Activated naive CD8-positive, alpha-beta T cell treated with anti-CD3 and anti-CD28 coated beads, Interleukin-2, amount 10 ng/mL, durations not matched to agents 7 days and 5 days (primary cell): ENCODE measurements at regions not wholly inside any gene's neighbourhood (a gene's known extent, or its start where the extent isn't known, plus 50 kb on each side); places are given as distances from the start of the nearest gene placed in this dataset.

Experiments
- ATAC-seq: fragments of 150-1000 bp; cut with Tn5 transposase; one replicate; pipeline ENCODE4 v1.10.0; 2021; ENCODE audit warnings: low read depth, moderate library complexity
- POLR2A ChIA-PET: fragments of 350-600 bp; sonication (Branson Sonifier 250); formaldehyde crosslinking; loops from one replicate; lab custom pipeline; 2021; ENCODE audit warnings: antibody characterized with exemption; lab: Charles Lee
- DNase-seq: peaks from one replicate; pipeline ENCODE4 v3.0.0; 2021
- H3K27ac Mint-ChIP-seq: one replicate; pipeline ENCODE4 v1.8.0; 2022; ENCODE audit warnings: mild to moderate bottlenecking, mixed read lengths
- H3K27me3 Mint-ChIP-seq: one replicate; pipeline ENCODE4 v1.8.0; 2022; ENCODE audit warnings: mild to moderate bottlenecking, moderate library complexity, mixed read lengths
- H3K36me3 Mint-ChIP-seq: one replicate; pipeline ENCODE4 v1.8.0; 2021; ENCODE audit warnings: mild to moderate bottlenecking, mixed read lengths
- H3K4me1 Mint-ChIP-seq: one replicate; pipeline ENCODE4 v1.8.0; 2021; ENCODE audit warnings: mixed read lengths
- H3K4me3 Mint-ChIP-seq: one replicate; pipeline ENCODE4 v1.8.0; 2022; ENCODE audit warnings: mild to moderate bottlenecking, moderate library complexity, mixed read lengths
- H3K9me3 Mint-ChIP-seq: one replicate; pipeline ENCODE4 v1.8.0; 2021; ENCODE audit warnings: mixed read lengths

DNA sequence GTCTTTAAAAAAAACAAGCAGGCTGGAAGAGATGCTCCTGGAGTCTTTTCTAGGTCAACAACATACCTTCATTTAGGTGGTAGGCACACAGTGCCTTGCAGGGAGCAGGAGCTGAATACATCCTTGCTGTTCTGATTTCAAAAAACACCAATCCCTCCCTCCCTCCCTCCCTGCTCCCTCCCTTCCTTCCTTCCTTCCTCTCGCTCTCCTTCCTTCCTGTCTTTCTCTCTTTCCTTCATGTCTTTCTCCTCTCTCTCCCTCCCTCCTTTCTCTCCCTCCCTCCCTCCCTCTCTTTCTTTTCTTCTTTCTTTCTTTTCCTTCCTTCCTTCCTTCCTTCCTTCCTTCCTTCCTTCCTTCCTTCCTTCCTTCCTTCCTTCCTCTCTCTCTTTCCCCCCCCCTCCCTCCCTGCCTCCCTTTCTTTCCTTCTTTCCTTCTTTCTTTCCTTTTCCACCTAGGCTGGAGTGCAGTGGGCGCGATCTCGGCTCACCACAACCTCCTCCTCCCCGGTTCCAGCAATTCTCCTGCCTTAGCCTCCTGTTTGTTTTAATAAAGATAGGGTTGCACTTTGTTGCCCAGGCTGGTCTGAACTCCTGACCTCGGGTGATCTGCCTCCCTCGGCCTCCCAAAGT lies 245.1 kb downstream of the MIAT start:
- peaks cover 56% of the 10 kb centered on the region for H3K27me3 Mint-ChIP-seq
- POLR2A ChIA-PET: no interaction called here
- DNase-seq (no peak), ATAC-seq (no peak)
- H3K9me3 Mint-ChIP-seq: no peaks in the 10 kb centered on the region
- peaks cover 5% of the 10 kb centered on the region for H3K4me1 Mint-ChIP-seq
- no peak overlapping the region for H3K27ac Mint-ChIP-seq
- H3K4me3 Mint-ChIP-seq: peak overlapping the region; percentile 54
- no peaks in the 10 kb centered on the region for H3K36me3 Mint-ChIP-seq

DNA sequence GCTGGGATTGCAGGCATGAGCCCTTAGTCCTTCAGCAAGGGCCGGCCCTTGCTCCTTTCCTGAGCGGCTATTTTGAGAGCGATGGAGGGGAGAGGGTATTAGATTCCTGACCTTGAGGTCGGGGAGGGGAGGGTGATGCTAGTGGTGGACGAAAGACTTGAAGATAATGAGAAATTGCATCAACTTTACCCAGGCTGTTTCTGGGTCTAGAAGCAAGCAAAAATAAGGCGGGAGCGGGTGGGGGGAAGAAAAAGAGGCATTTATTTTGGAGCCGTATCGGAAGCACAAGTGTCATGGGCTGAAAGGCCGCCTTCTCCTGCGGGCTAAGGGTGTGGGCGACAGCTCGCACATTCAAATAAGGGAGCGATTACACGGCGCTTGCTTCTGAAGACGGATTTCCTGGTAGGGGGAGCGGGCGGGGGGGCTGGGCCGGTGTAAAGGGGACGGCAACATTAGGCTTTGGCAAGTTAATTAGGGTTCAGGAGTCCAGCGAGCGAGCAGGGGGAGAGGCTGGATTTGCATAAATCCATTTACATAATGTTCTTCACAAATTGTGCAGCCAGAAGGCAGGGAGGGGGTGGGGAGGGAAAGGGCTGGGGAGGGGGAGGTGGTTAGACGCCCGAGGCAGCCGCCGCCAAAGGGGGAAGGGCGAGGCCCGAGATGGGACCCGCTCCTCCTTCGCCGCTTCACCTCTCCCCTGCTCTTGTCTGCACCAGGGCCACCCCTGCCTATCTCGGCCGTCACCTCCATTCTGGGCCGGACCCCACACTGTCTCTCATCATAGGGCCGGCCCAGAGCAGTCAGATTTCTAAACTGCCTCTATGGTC lies 245.9 kb downstream of the MIAT start:
- H3K9me3 Mint-ChIP-seq: no peaks in the 10 kb centered on the region

GRCh38 chr22:26904483-26904882 lies 247.1 kb downstream of the MIAT start:
- no peak overlapping the region for H3K27ac Mint-ChIP-seq
- no peak overlapping the region for H3K4me3 Mint-ChIP-seq
- peaks cover 44% of the 10 kb centered on the region for H3K27me3 Mint-ChIP-seq
- DNase-seq (no peak), ATAC-seq (no peak)
- no peaks in the 10 kb centered on the region for H3K36me3 Mint-ChIP-seq
- H3K4me1 Mint-ChIP-seq: peaks cover 5% of the 10 kb centered on the region
- no peaks in the 10 kb centered on the region for H3K9me3 Mint-ChIP-seq
- POLR2A ChIA-PET: no interaction called here

More for the DNA sequence above, 245.9 kb downstream of the MIAT start:
- no peak for ATAC-seq
- DNase-seq: no peak
- POLR2A ChIA-PET: no interaction called here
- Mint-ChIP-seq H3K27ac (no peak overlapping the region), H3K36me3 (no peaks in the 10 kb centered on the region), H3K4me3 (peak overlapping the region; percentile 54), H3K27me3 (peaks cover 52% of the 10 kb centered on the region), H3K4me1 (peaks cover 5% of the 10 kb centered on the region)

GRCh38 chr22:26905076-26905475 lies 247.7 kb downstream of the MIAT start:
- Mint-ChIP-seq H3K27ac (no peak overlapping the region), H3K4me3 (no peak overlapping the region)
- POLR2A ChIA-PET: no interaction called here

DNA sequence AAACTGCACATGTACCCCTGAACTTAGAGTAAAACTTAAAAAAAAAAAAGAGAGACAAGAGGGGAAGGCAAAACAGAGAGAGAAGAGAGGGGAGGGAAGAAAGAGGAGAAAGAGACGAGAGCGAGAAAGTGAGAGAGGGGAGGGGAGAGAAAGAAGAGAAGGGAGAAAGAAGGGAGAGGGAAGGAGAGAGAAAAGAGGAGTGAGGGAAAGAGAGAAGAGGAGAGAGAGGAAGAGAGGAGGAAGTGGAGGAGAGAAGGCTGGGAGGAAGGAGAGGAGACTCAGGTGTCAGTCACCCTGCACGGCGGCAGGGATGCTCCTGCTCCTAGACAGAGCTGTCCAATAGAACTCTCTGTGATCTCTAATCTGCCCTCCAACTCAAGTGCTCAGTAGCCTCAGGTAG lies 248.3 kb downstream of the MIAT start:
- no peak for DNase-seq
- H3K36me3 Mint-ChIP-seq: no peaks in the 10 kb centered on the region
- H3K9me3 Mint-ChIP-seq: no peaks in the 10 kb centered on the region
- POLR2A ChIA-PET: no interaction called here
- ATAC-seq: no peak
- no peak overlapping the region for H3K27ac Mint-ChIP-seq
- no peak overlapping the region for H3K4me3 Mint-ChIP-seq
- H3K4me1 Mint-ChIP-seq: peaks cover 5% of the 10 kb centered on the region
- peaks cover 44% of the 10 kb centered on the region for H3K27me3 Mint-ChIP-seq

More at GRCh38 chr22:26905076-26905475, 247.7 kb downstream of the MIAT start:
- H3K9me3 Mint-ChIP-seq: no peaks in the 10 kb centered on the region
- peaks cover 5% of the 10 kb centered on the region for H3K4me1 Mint-ChIP-seq
- DNase-seq (no peak), ATAC-seq (no peak)
- H3K36me3 Mint-ChIP-seq: no peaks in the 10 kb centered on the region
- peaks cover 44% of the 10 kb centered on the region for H3K27me3 Mint-ChIP-seq

GRCh38 chr22:26906464-26906863 lies 249.1 kb downstream of the MIAT start:
- DNase-seq: no peak
- POLR2A ChIA-PET: no interaction called here
- H3K4me3 Mint-ChIP-seq: no peak overlapping the region
- peaks cover 5% of the 10 kb centered on the region for H3K4me1 Mint-ChIP-seq
- ATAC-seq: no peak
- no peak overlapping the region for H3K27ac Mint-ChIP-seq
- H3K36me3 Mint-ChIP-seq: no peaks in the 10 kb centered on the region
- peaks cover 46% of the 10 kb centered on the region for H3K27me3 Mint-ChIP-seq
- no peaks in the 10 kb centered on the region for H3K9me3 Mint-ChIP-seq

DNA sequence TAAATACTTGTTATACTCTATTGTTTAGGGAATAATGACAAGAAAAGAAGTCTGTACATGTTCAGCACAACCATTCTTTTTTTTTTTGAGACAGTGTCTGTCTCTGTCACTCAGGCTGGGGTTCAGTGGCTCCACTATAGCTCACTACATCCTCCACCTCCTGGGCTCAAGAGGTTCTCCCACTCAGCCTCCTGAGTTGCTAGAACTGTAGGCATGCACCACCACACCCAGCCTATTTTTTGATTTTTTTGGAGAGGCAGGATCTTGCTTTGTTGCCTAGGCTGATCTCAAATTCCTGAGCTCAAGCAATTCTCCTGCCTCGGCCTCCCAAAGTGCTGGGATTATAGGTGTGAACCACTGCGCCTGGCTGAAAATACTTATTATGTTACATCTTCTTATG lies 250.0 kb downstream of the MIAT start:
- H3K27me3 Mint-ChIP-seq: peaks cover 51% of the 10 kb centered on the region
- H3K4me1 Mint-ChIP-seq: peaks cover 5% of the 10 kb centered on the region
- POLR2A ChIA-PET: no interaction called here
- H3K36me3 Mint-ChIP-seq: no peaks in the 10 kb centered on the region
- ATAC-seq: no peak
- DNase-seq: no peak
- H3K27ac Mint-ChIP-seq: no peak overlapping the region
- no peak overlapping the region for H3K4me3 Mint-ChIP-seq
- H3K9me3 Mint-ChIP-seq: no peaks in the 10 kb centered on the region

GRCh38 chr22:26910845-26911244 lies 253.5 kb downstream of the MIAT start:
- ATAC-seq: no peak
- H3K36me3 Mint-ChIP-seq: no peaks in the 10 kb centered on the region
- no peak overlapping the region for H3K4me3 Mint-ChIP-seq
- DNase-seq: no peak
- H3K4me1 Mint-ChIP-seq: no peaks in the 10 kb centered on the region
- H3K9me3 Mint-ChIP-seq: no peaks in the 10 kb centered on the region
- no peak overlapping the region for H3K27ac Mint-ChIP-seq
- peaks cover 30% of the 10 kb centered on the region for H3K27me3 Mint-ChIP-seq
- POLR2A ChIA-PET: no interaction called here

DNA sequence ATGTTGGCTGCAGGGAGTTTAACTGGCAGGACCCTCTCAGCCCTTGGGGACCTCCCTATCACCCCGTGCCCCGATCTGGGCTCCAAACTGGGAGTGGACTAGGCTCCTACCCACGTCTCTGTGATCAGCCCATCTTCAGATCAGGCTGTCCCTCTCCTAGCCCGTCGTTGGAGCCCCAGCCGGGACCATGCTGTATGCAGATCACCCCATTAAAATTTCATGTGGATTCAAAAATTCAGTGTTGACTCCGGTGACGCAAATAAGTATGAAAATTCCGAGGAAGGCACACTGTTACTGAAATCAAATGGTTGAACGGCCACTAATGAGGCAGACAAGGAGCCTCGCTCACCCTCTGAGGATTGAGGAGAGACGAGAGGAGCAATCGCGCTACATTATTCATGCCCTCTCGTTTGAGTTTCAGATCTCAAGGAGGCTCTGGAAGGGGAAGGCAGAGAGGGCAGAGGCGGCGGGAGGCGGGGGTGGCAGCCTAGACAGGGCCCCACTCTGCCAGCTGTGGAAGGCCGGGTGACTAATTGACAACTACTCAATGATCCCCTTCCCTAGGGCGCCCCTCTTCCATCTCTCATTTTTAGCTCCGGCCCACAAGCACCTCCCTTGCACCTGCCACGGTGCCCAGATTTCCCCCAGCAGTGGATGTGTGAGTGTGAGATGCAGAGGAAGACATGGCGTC lies 255.4 kb downstream of the MIAT start:
- DNase-seq (no peak), ATAC-seq (no peak)
- H3K4me3 Mint-ChIP-seq: no peak overlapping the region
- no peak overlapping the region for H3K27ac Mint-ChIP-seq
- no peaks in the 10 kb centered on the region for H3K9me3 Mint-ChIP-seq
- H3K36me3 Mint-ChIP-seq: no peaks in the 10 kb centered on the region
- POLR2A ChIA-PET: no interaction called here
- no peaks in the 10 kb centered on the region for H3K4me1 Mint-ChIP-seq
- H3K27me3 Mint-ChIP-seq: peaks cover 30% of the 10 kb centered on the region

DNA sequence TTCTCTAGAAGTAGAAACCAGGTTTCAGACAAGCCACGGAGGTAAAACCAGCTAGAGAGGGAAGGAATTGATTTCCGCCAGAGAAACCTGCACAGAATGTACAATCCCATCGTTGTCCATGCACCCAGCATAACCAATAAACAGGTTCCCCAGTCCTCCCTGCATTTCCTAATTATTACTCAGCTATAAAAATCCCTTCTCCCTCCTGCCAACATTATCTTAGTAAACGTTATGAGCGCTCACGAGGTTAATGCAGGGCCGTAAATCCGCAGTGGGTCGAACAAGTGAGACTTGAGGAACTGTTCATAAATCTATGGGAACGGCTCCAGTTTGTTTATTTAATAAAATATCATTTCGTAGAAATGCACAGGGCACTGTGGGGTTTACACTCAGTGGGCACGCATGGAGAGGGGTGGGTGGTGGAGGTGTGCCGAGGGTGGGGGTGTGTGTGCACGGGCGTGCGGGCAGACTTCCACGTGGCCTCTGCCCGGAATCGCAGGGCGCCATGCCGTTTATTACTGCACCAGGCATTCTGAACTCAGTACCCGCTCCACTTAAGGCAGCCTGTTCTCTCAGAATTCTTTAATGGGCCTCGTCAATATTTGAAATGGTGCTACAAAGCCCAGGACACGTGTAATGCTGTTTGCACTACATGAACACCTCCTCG lies 257.3 kb downstream of the MIAT start:
- no peak for ATAC-seq
- DNase-seq: no peak
- H3K36me3 Mint-ChIP-seq: no peaks in the 10 kb centered on the region
- no peak overlapping the region for H3K4me3 Mint-ChIP-seq
- peaks cover 1% of the 10 kb centered on the region for H3K4me1 Mint-ChIP-seq
- no peaks in the 10 kb centered on the region for H3K9me3 Mint-ChIP-seq
- no peak overlapping the region for H3K27ac Mint-ChIP-seq
- peaks cover 30% of the 10 kb centered on the region for H3K27me3 Mint-ChIP-seq
- POLR2A ChIA-PET: no interaction called here

DNA sequence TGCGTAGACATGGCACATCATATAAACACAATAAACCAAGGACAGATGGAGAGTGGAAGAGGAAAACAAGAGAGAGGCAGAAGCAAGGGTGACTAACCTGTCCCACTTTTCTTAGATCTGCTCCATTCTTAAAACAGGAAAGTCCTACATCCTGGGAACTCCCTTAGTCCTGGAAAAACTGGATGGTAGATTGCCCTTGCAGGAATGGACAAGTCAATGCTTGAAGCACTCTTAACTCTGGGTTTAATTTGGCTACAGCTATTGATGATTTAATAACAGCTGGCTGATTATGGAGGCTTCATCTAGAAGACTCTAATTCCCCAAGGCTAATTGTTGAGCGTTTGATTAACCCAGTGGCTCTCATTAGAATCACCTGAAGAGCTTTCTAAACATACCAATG lies 258.8 kb downstream of the MIAT start:
- POLR2A ChIA-PET: no interaction called here
- Mint-ChIP-seq H3K9me3 (no peaks in the 10 kb centered on the region), H3K27ac (no peak overlapping the region), H3K4me3 (no peak overlapping the region), H3K27me3 (peaks cover 18% of the 10 kb centered on the region), H3K36me3 (no peaks in the 10 kb centered on the region), H3K4me1 (peaks cover 1% of the 10 kb centered on the region)
- ATAC-seq (no peak), DNase-seq (no peak)

DNA sequence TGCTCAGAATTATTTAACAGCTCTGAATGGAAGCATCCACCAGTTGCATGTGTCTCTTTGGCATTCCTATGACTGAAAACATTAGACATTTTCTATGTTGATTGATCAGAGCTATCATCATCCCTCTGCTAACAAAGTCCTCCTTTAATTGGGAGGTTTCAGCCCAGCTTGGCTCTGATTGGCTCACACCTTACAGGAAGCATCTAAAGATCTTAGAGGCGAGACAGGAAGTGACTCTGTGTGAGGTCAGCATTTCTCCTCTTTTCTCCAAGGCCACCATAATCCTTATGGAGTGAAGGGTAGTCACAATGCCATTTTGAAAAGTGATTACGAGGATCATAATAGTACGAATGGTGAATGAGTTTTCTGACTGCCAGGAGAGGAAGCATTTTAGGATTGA lies 260.8 kb downstream of the MIAT start:
- DNase-seq: no peak
- H3K27ac Mint-ChIP-seq: no peak overlapping the region
- no peaks in the 10 kb centered on the region for H3K9me3 Mint-ChIP-seq
- POLR2A ChIA-PET: no interaction called here
- H3K36me3 Mint-ChIP-seq: no peaks in the 10 kb centered on the region
- ATAC-seq: no peak
- H3K4me3 Mint-ChIP-seq: no peak overlapping the region
- H3K27me3 Mint-ChIP-seq: peaks cover 4% of the 10 kb centered on the region
- H3K4me1 Mint-ChIP-seq: peaks cover 1% of the 10 kb centered on the region

DNA sequence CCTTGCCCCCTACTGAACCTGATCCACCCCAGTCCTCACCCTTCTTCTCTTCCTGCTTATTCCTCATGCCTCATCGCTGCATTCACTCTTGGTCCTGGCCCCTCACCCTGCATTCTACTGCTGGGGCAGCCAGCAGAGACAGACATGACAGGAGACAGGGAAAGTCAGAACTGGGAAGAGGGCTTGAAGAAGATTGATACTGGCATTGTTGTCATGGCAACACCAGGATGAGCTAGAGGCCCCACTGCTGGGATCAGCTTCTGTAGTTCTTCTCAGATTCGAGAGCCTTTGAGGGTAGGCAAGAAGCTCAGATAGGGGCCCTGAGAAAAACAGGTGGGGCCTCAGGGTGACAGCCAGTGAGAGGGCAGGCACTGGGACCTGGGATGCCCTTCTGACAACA lies 264.3 kb downstream of the MIAT start:
- Mint-ChIP-seq H3K9me3 (no peaks in the 10 kb centered on the region), H3K4me3 (no peak overlapping the region), H3K27ac (no peak overlapping the region), H3K4me1 (peaks cover 1% of the 10 kb centered on the region), H3K36me3 (no peaks in the 10 kb centered on the region), H3K27me3 (peaks cover 5% of the 10 kb centered on the region)
- POLR2A ChIA-PET: no interaction called here
- no peak for ATAC-seq
- DNase-seq: no peak
